ENCODE measurements at regions not wholly inside any gene's neighbourhood (a gene's known extent, or its start where the extent isn't known, plus 50 kb on each side); places are given as distances from the start of the nearest gene placed in this dataset.

- TF ChIP-seq CTCF (IDR thresholded peaks at IDR 0.05) (no peak), POLR2AphosphoS5 (IDR thresholded peaks at IDR 0.05) (no peak), POLR2A (IDR thresholded peaks at IDR 0.05) (no peak)
These were observed 513.2 kb upstream of the PHF14 start for GRCh38 chr7:10460474-10460873.

Measured in upper lobe of left lung (tissue), 4 donors.